A673 (cell line): ENCODE measurements at regions not wholly inside any gene's neighbourhood (a gene's known extent, or its start where the extent isn't known, plus 50 kb on each side); places are given as distances from the start of the nearest gene placed in this dataset.

Source experiments
- BruUV-seq: library from RNA; stranded (reverse); fragments of 400-500 nt; replicated peaks from 2 replicates; lab custom pipeline; 2021; lab: Mats Ljungman, UMichigan
- CTCF ChIA-PET: fragments of 300-600 bp; sonication (Branson Sonifier 250); formaldehyde crosslinking; loops from one replicate; lab custom pipeline; 2022; ENCODE audit warnings: antibody characterized with exemption; lab: Charles Lee
- POLR2A ChIA-PET: fragments of 300-600 bp; sonication (Branson Sonifier 250); formaldehyde crosslinking; loops from one replicate; lab custom pipeline; 2022; ENCODE audit warnings: antibody characterized with exemption; ENCODE audit not compliant: low non-redundant PET; lab: Charles Lee
- DNase-seq: peaks from one replicate; pipeline ENCODE4 v3.0.0-alpha.2; 2015; ENCODE audit warnings: low spot score
- H3K27ac ChIP-seq: fragments of 200-600 bp; sonication (generic); 2 replicates; pipeline ENCODE4 v1.5.1; 2016; ENCODE audit warnings: mixed run types, low read depth, mild to moderate bottlenecking, mixed read lengths, antibody characterized with exemption, low read length; ENCODE audit not compliant: poor library complexity, severe bottlenecking
- H3K27me3 ChIP-seq: fragments of 200-600 bp; sonication (generic); replicated peaks from 2 replicates; pipeline ENCODE4 v1.6.1; 2017; ENCODE audit warnings: mixed run types, low read depth, mild to moderate bottlenecking, mixed read lengths, antibody characterized with exemption, low read length; ENCODE audit not compliant: insufficient read depth, poor library complexity
- H3K36me3 ChIP-seq: fragments of 200-600 bp; sonication (generic); 2 replicates; pipeline ENCODE4 v1.6.1; 2016; ENCODE audit warnings: mixed run types, mild to moderate bottlenecking, mixed read lengths, antibody characterized with exemption, low read length; ENCODE audit not compliant: insufficient read depth, poor library complexity, severe bottlenecking
- H3K4me1 ChIP-seq: fragments of 200-600 bp; sonication (generic); 2 replicates; pipeline ENCODE4 v1.6.1; 2017; ENCODE audit warnings: mixed run types, mild to moderate bottlenecking, mixed read lengths, antibody characterized with exemption, low read length; ENCODE audit not compliant: insufficient read depth, poor library complexity, severe bottlenecking
- H3K4me3 ChIP-seq: fragments of 200-600 bp; sonication (generic); 2 replicates; pipeline ENCODE4 v1.5.1; 2016; ENCODE audit warnings: low read depth, mixed run types, mild to moderate bottlenecking, mixed read lengths, low read length; ENCODE audit not compliant: poor library complexity, severe bottlenecking
- H3K9me3 ChIP-seq: fragments of 200-600 bp; sonication (generic); 2 replicates; pipeline ENCODE4 v1.6.1; 2016; ENCODE audit warnings: mixed run types, low read depth, mild to moderate bottlenecking, mixed read lengths, antibody characterized with exemption, low read length; ENCODE audit not compliant: poor library complexity, severe bottlenecking
- CTCF ChIP-seq: fragments of 300-800, 200-600 bp; sonication (generic); conservative IDR thresholded peaks from 2 replicates; pipeline ENCODE4 v1.5.1; 2017; ENCODE audit warnings: low read depth, mild to moderate bottlenecking, antibody characterized with exemption, low read length, moderate library complexity, mixed read lengths
- EZH2 ChIP-seq: fragments of 200-600 bp; sonication (generic); IDR thresholded peaks from 2 replicates; pipeline ENCODE4 v1.6.1; 2017; ENCODE audit warnings: borderline replicate concordance, low read depth, mild to moderate bottlenecking, mixed read lengths, antibody characterized with exemption, low read length; ENCODE audit not compliant: poor library complexity, severe bottlenecking
- intact Hi-C: fragments of 100-400 bp; cut with micrococcal nuclease; formaldehyde crosslinking; loops from one replicate; pipeline ENCODE4 v1.10.0; 2022; ENCODE audit not compliant: unreplicated experiment

GRCh38 chr10:43825984-43826383 is 177.3 kb upstream of the ZNF32 start:
- TF ChIP-seq CTCF: no peak
- TF ChIP-seq EZH2: no peak
- intact Hi-C loops: no loop called here
- no peaks in the 10 kb centered on the region for H3K4me1 ChIP-seq
- no TSS peak for BruUV-seq
- POLR2A ChIA-PET: no interaction called here
- H3K27me3 ChIP-seq: no peaks in the 10 kb centered on the region
- H3K9me3 ChIP-seq: no peaks in the 10 kb centered on the region
- no peak overlapping the region for H3K4me3 ChIP-seq
- no peaks in the 10 kb centered on the region for H3K36me3 ChIP-seq
- H3K27ac ChIP-seq: no peak overlapping the region
- CTCF ChIA-PET: no interaction called here
- DNase-seq: no peak

DNA sequence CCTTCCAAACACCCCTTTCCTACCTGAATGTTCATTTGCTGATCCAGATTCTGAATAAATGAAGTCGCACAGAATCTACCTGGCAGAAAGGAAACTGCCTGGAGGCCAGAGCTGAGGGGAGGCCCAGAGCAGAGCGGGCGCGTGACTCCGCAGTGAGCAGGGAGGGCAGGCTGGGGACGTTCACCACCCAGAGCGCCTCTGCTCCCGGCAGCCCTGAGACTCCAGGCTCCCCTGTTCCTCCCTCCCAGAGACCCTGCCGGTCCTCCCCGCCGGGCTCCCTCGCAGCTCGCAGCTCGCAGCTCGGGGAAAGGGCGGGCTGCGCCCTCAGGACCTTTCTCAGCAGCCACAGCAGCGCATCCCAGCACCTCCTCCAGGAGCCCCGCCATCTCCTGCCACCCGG is 176.7 kb upstream of the ZNF32 start:
- Histone ChIP-seq H3K4me3 (no peak overlapping the region), H3K36me3 (no peaks in the 10 kb centered on the region), H3K27ac (no peak overlapping the region), H3K4me1 (no peaks in the 10 kb centered on the region), H3K27me3 (no peaks in the 10 kb centered on the region), H3K9me3 (no peaks in the 10 kb centered on the region)
- TF ChIP-seq EZH2 (no peak), CTCF (no peak)
- ChIA-PET CTCF (no interaction called here), POLR2A (no interaction called here)
- DNase-seq: no peak
- intact Hi-C loops: no loop called here
- no TSS peak for BruUV-seq

DNA sequence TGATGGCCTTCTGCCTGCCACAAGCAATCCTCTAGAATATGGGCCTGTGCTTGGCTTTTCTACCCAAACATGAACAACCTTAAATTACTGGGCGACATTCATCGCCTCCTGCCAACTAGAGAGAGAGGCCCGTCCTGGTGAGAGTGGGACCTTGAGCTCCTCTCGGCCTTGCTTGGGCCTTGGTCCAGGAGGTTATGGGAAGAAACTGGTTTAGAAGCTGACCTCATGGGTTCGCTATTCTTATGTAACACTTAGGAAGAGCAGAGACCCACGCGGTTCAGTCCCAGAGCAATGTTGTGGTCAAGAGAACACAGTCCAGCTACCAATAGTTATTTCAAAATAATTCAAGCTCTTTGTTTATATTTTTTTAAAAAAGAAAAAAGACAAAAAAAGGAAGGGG is 176.3 kb upstream of the ZNF32 start:
- TF ChIP-seq CTCF: no peak
- no peak for TF ChIP-seq EZH2
- Histone ChIP-seq H3K36me3 (no peaks in the 10 kb centered on the region), H3K27me3 (no peaks in the 10 kb centered on the region), H3K27ac (no peak overlapping the region), H3K9me3 (no peaks in the 10 kb centered on the region), H3K4me1 (no peaks in the 10 kb centered on the region), H3K4me3 (no peak overlapping the region)
- no peak for DNase-seq
- ChIA-PET POLR2A (no interaction called here), CTCF (no interaction called here)
- intact Hi-C loops: no loop called here
- no TSS peak for BruUV-seq
